Iris pigment epithelial cell (primary cell): ENCODE measurements at regions not wholly inside any gene's neighbourhood (a gene's known extent, or its start where the extent isn't known, plus 50 kb on each side); places are given as distances from the start of the nearest gene placed in this dataset.
"Not testable (repeated sequence)": the region's sequence is repeated elsewhere in the genome, so short reads cannot be mapped to it uniquely, and the experiment has no call there.

Experiments used
- DNase-seq: peaks from one replicate; pipeline ENCODE4 v3.0.0-alpha.2; 2011; ENCODE audit warnings: low read depth

GRCh38 chr5:103993031-103993430 is 430.4 kb upstream of the NUDT12 start:
- no peak for DNase-seq

GRCh38 chr5:103990064-103990463 is 427.5 kb upstream of the NUDT12 start:
- DNase-seq, result no peak

GRCh38 chr5:103981592-103981991 is 419.0 kb upstream of the NUDT12 start:
- DNase-seq, result no peak

GRCh38 chr5:103973669-103974068 is 411.1 kb upstream of the NUDT12 start:
- no peak for DNase-seq

- DNase-seq, result not testable (repeated sequence)
Measured at GRCh38 chr5:103966295-103966694, 403.7 kb upstream of the NUDT12 start.

- DNase-seq, result no peak
Measured at GRCh38 chr5:103962023-103962422, 399.4 kb upstream of the NUDT12 start.

GRCh38 chr5:103953601-103954382 is 391.2 kb upstream of the NUDT12 start:
- no peak for DNase-seq

GRCh38 chr5:103951776-103952175 is 389.2 kb upstream of the NUDT12 start:
- no peak for DNase-seq

GRCh38 chr5:103943230-103943629 is 380.6 kb upstream of the NUDT12 start:
- DNase-seq, result no peak

- DNase-seq, result no peak
Measured at GRCh38 chr5:103942587-103943186, 380.1 kb upstream of the NUDT12 start.

GRCh38 chr5:103941596-103941995 is 379.0 kb upstream of the NUDT12 start:
- DNase-seq, result no peak

- DNase-seq, result no peak
Measured at GRCh38 chr5:103938146-103938695, 375.6 kb upstream of the NUDT12 start.

GRCh38 chr5:103929338-103930013 is 366.9 kb upstream of the NUDT12 start:
- DNase-seq, result peak; percentile 13

GRCh38 chr5:103927739-103928138 is 365.1 kb upstream of the NUDT12 start:
- no peak for DNase-seq

GRCh38 chr5:103923616-103924168 is 361.1 kb upstream of the NUDT12 start:
- no peak for DNase-seq

- no peak for DNase-seq
Measured at GRCh38 chr5:103919506-103919905, 356.9 kb upstream of the NUDT12 start.

GRCh38 chr5:103918668-103919367 is 356.2 kb upstream of the NUDT12 start:
- peak; percentile 31 for DNase-seq

GRCh38 chr5:103915081-103915480 is 352.5 kb upstream of the NUDT12 start:
- DNase-seq, result no peak

- no peak for DNase-seq
Measured at GRCh38 chr5:103910786-103911185, 348.2 kb upstream of the NUDT12 start.

GRCh38 chr5:103910011-103910410 is 347.4 kb upstream of the NUDT12 start:
- peak; percentile 25 for DNase-seq

GRCh38 chr5:103909391-103909790 is 346.8 kb upstream of the NUDT12 start:
- no peak for DNase-seq
